Gastroesophageal sphincter (tissue), 4 donors: ENCODE measurements at regions not wholly inside any gene's neighbourhood (a gene's known extent, or its start where the extent isn't known, plus 50 kb on each side); places are given as distances from the start of the nearest gene placed in this dataset.
"Not testable (repeated sequence)": the region's sequence is repeated elsewhere in the genome, so short reads cannot be mapped to it uniquely, and the experiment has no call there.

ENCODE experiments used
- ATAC-seq: fragments of 150-250 bp; one replicate; pipeline ENCODE4 v1.9.1; 2016; ENCODE audit warnings: mild to moderate bottlenecking, moderate library complexity
- H3K27ac ChIP-seq, 4 donors: fragments of 200-600 bp; sonication (generic) in 3 of 4; 1 replicate in 3 of 4; 2 replicates in 1 of 4; pipeline ENCODE4 v1.5.1; 2016 to 2019
- H3K27me3 ChIP-seq: fragments of 200-600 bp; sonication (generic); one replicate; pipeline ENCODE4 v1.5.1; 2019
- H3K36me3 ChIP-seq, 2 donors: fragments of 200-600 bp; sonication (generic); one replicate each; pipeline ENCODE4 v1.5.1; 2019; ENCODE audit warnings: control low read depth in 1 of 2
- H3K4me1 ChIP-seq, 3 donors: fragments of 200-600 bp; sonication (generic); 1 replicate in 2 of 3; 2 replicates in 1 of 3; pipeline ENCODE4 v1.5.1; 2016 to 2019; ENCODE audit warnings: control low read depth in 2 of 3
- H3K4me3 ChIP-seq, 2 donors: fragments of 200-600 bp; sonication (generic); one replicate each; pipeline ENCODE4 v1.5.1; 2019; ENCODE audit warnings: mild to moderate bottlenecking in 1 of 2, moderate library complexity in 1 of 2
- H3K9me3 ChIP-seq, 3 donors: fragments of 200-600 bp; sonication (generic); one replicate each; pipeline ENCODE4 v1.5.1; 2017 to 2019; ENCODE audit warnings: control low read depth in 2 of 3
- EP300 ChIP-seq: sonication (generic); formaldehyde crosslinking; IDR thresholded peaks from one replicate; pipeline ENCODE4 v1.6.1; 2017; ENCODE audit warnings: antibody characterized with exemption, mild to moderate bottlenecking
- POLR2A ChIP-seq, 2 donors: fragments of 450-650 bp; IDR thresholded peaks; one replicate each; pipeline ENCODE4 v1.6.1; 2017; ENCODE audit warnings: antibody characterized with exemption in 2 of 2, mild to moderate bottlenecking in 2 of 2, moderate library complexity in 1 of 2
- POLR2AphosphoS5 ChIP-seq: sonication (generic); formaldehyde crosslinking; IDR thresholded peaks from one replicate; pipeline ENCODE4 v1.6.1; 2017; ENCODE audit warnings: antibody characterized with exemption
- WGBS, 2 donors: methylation state at CpG; one replicate each; pipeline ENCODE4 v1.1.5; 2018; ENCODE audit warnings: low coverage in 1 of 2; 5-methylcytosine and 5-hydroxymethylcytosine counted together
- TF ChIP-seq, protein P1 (sequence below), 4 experiments: fragments of 200-600 bp in 2 of 4; fragments of 450-650 bp in 2 of 4; sonication (generic) in 1 of 4; IDR thresholded peaks; one replicate each; pipeline ENCODE4 v1.5.1; 2017 to 2019; ENCODE audit warnings: antibody characterized with exemption in 4 of 4, mild to moderate bottlenecking in 2 of 4, moderate library complexity in 2 of 4

DNA sequence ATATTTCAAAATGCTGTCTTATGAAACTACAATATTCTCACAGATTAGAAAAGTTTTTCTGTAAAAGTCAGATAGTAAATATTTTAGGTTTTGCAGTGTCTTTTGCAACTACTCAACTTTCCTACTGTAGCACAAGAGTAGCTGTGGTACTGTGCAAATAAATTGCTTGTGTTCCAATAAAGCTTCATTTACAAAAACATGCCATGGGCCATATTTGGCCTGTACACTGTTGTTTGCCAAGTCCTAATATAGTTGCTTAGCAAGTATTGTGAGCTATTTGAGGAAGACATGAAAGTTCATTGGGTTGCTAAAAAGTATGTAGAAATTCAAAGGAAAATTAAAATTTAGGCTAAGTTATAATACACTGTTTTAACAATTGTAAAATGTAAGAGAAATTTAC, 80.0 kb downstream of the TFPI2 start:
- H3K4me1 ChIP-seq: no peaks in the 10 kb centered on the region
- TF ChIP-seq, protein P1, sequence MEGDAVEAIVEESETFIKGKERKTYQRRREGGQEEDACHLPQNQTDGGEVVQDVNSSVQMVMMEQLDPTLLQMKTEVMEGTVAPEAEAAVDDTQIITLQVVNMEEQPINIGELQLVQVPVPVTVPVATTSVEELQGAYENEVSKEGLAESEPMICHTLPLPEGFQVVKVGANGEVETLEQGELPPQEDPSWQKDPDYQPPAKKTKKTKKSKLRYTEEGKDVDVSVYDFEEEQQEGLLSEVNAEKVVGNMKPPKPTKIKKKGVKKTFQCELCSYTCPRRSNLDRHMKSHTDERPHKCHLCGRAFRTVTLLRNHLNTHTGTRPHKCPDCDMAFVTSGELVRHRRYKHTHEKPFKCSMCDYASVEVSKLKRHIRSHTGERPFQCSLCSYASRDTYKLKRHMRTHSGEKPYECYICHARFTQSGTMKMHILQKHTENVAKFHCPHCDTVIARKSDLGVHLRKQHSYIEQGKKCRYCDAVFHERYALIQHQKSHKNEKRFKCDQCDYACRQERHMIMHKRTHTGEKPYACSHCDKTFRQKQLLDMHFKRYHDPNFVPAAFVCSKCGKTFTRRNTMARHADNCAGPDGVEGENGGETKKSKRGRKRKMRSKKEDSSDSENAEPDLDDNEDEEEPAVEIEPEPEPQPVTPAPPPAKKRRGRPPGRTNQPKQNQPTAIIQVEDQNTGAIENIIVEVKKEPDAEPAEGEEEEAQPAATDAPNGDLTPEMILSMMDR (IDR thresholded peaks at IDR 0.05): no peak
- TF ChIP-seq POLR2A (IDR thresholded peaks at IDR 0.05): no peak
- TF ChIP-seq EP300: no peak
- TF ChIP-seq POLR2AphosphoS5: no peak
- H3K27me3 ChIP-seq: no peaks in the 10 kb centered on the region
- H3K4me3 ChIP-seq: no peak overlapping the region
- H3K27ac ChIP-seq: no peak overlapping the region
- ATAC-seq: no peak
- no peaks in the 10 kb centered on the region for H3K36me3 ChIP-seq
- H3K9me3 ChIP-seq: no peaks in the 10 kb centered on the region

DNA sequence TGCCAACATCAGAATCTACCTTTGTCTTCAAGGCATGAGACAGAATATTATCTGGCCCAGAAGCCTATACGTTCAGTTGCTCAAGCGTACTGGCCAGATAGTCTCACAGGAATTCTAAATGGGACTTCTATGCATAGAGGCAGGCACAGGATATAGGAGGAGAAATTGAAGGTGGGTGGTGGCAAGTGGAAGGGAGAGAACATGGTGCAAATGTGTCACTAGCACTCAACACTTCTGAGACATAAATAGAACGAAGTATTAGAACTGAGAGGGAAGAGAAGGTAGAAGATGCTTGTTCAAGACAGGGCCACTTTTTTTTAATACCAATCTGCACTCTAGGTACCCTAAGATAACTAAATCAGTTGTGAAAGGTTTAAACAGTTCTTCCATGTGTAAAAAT, 85.8 kb downstream of the TFPI2 start:
- no peak for ATAC-seq
- Histone ChIP-seq H3K9me3 (peaks cover 0 to 5% (median 0%) of the 10 kb centered on the region in 3 donors), H3K4me3 (no peak overlapping the region), H3K36me3 (no peaks in the 10 kb centered on the region), H3K27me3 (no peaks in the 10 kb centered on the region), H3K4me1 (no peaks in the 10 kb centered on the region), H3K27ac (no peak overlapping the region)
- WGBS, 2 donors: 71 to 80% methylated on average over 3 of the region's 3 CpGs
- no peak for TF ChIP-seq POLR2A (IDR thresholded peaks at IDR 0.05)
- TF ChIP-seq, protein P1 (IDR thresholded peaks at IDR 0.05): no peak

DNA sequence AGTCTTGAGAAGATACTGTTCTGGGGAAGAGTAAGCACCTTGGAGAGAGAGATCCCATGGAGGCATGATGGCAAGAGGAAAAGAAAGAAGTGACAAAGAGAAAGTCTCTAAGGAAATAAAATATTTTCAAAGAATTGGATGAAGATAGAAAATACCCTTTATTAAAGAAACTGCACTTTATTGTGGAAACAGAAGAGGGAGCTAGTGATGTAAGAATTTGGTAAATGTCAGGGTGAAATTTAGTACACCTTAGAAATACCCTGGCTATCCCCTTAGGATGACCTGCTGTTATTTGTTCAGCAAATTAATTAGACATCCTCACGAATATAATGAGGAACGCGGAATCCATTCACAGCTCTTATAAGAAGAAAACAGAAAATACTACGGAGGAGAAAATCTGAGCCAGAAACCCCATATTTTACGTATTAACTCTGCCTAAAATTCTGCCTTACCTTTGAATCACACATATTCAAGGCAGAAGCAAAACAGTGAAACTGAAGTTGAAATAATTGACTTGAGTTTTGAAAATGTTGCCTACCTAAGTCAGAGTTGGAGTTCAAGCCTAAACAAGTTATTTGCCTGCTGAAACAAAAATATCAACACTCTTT, 90.7 kb downstream of the TFPI2 start:
- WGBS, 2 donors: 55 to 57% methylated on average over 5 of the region's 5 CpGs
- H3K4me1 ChIP-seq: no peaks in the 10 kb centered on the region
- H3K27ac ChIP-seq: no peak overlapping the region
- TF ChIP-seq, protein P1 (IDR thresholded peaks at IDR 0.05): peak in 1 of 4 experiments; percentile 23
- TF ChIP-seq EP300: no peak
- no peaks in the 10 kb centered on the region for H3K27me3 ChIP-seq
- peaks cover 0 to 5% (median 0%) of the 10 kb centered on the region in 3 donors for H3K9me3 ChIP-seq
- ATAC-seq: no peak
- H3K36me3 ChIP-seq: no peaks in the 10 kb centered on the region
- no peak overlapping the region for H3K4me3 ChIP-seq

DNA sequence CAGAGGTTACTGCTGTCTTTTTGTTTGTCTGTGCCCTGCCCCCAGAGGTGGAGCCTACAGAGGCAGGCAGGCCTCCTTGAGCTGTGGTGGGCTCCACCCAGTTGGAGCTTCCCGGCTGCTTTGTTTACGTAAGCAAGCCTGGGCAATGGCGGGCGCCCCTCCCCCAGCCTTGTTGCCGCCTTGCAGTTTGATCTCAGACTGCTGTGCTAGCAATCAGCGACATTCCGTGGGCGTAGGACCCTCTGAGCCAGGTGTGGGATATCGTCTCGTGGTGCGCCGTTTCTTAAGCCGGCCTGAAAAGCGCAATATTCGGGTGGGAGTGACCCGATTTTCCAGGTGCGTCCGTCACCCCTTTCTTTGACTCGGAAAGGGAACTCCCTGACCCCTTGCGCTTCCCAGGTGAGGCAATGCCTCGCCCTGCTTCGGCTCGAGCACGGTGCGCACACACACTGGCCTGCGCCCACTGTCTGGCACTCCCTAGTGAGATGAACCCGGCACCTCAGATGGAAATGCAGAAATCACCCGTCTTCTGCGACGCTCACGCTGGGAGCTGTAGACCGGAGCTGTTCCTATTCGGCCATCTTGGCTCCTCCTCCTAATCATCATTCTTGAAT, 97.4 kb downstream of the TFPI2 start:
- ATAC-seq, H3K4me1 ChIP-seq, H3K4me3 ChIP-seq, H3K36me3 ChIP-seq, H3K27me3 ChIP-seq, H3K9me3 ChIP-seq, H3K27ac ChIP-seq: not testable (repeated sequence)
- WGBS, 2 donors: 98% methylated on average over 8 of the region's 33 CpGs; no CpG with 5 or more reads in 1 of the 2 donors

DNA sequence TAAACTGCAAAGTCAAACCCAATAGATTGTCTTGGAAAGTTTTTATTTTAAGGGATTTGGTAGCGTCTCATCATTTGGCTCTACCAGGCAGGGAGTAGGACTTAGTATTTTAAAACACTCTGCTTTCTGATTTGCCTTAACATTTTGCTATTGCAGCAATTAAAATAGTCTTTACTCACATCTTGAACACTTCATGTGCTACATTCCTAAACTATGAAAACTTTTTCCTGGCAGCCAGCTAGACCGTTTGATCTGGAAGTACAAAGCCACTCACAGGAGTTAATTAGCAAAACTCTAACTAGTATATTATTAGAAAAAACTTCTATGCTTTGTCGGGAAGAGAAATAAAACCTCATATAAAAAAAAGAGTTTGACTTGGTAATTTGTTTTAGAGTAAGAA, 111.4 kb downstream of the TFPI2 start:
- TF ChIP-seq POLR2AphosphoS5: no peak
- TF ChIP-seq, protein P1 (IDR thresholded peaks at IDR 0.05): no peak
- no peak for TF ChIP-seq POLR2A (IDR thresholded peaks at IDR 0.05)
- TF ChIP-seq EP300: no peak
- H3K27ac ChIP-seq: no peak overlapping the region
- H3K4me1 ChIP-seq: no peaks in the 10 kb centered on the region
- H3K36me3 ChIP-seq: no peaks in the 10 kb centered on the region
- no peaks in the 10 kb centered on the region for H3K27me3 ChIP-seq
- H3K4me3 ChIP-seq: no peak overlapping the region
- ATAC-seq: no peak
- 46 to 47% methylated on average over 3 of the region's 3 CpGs for WGBS, 2 donors
- no peaks in the 10 kb centered on the region for H3K9me3 ChIP-seq
